Right lobe of liver (tissue), 4 donors: ENCODE measurements at regions not wholly inside any gene's neighbourhood (a gene's known extent, or its start where the extent isn't known, plus 50 kb on each side); places are given as distances from the start of the nearest gene placed in this dataset.

Source experiments
- CTCF ChIP-seq, 4 donors: fragments of 200-600 bp in 3 of 4; fragments of 450-650 bp in 1 of 4; IDR thresholded peaks; one replicate each; pipeline versions ENCODE4 v1.5.1 to v1.8.0; 2016 to 2022; ENCODE audit warnings: antibody characterized with exemption in 4 of 4, mild to moderate bottlenecking in 2 of 4
- POLR2A ChIP-seq: fragments of 450-650 bp; IDR thresholded peaks from one replicate; pipeline ENCODE4 v1.6.1; 2017; ENCODE audit warnings: antibody characterized with exemption, mild to moderate bottlenecking
- donor health status: DM: no; HTN: no; CAD: no.
- donor health status: DM: no; HTN: no; CAD: no.
- donor health status: DM: no; HTN: yes; CAD: no.

DNA sequence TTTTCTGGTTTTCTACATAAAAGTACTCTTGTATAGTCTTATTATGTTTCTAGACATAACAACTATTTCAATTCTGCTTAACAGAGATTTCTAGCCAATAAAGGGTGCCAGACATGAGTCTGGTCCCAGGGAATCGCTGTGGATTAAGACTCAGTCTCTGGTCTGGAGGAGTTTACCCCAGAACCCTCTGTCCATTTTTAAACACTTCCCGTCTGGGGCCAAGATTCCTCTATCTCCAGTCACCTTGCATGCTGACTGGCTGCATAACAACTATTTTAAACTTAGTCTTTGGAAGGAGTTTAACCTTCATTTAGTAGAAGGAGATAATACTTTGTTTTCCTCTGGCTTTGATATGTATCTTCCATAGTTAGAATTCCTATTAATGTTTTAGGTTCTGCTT, 163.1 kb upstream of the IFNG-AS1 start:
- TF ChIP-seq CTCF (IDR thresholded peaks at IDR 0.05): no peak
- TF ChIP-seq POLR2A: no peak
